GM19043 (cell line): ENCODE measurements at regions not wholly inside any gene's neighbourhood (a gene's known extent, or its start where the extent isn't known, plus 50 kb on each side); places are given as distances from the start of the nearest gene placed in this dataset.
"Not testable (repeated sequence)": the region's sequence is repeated elsewhere in the genome, so short reads cannot be mapped to it uniquely, and the experiment has no call there.

ENCODE experiments used
- ATAC-seq: cut with Tn5 transposase; IDR thresholded peaks from one replicate; pipeline ENCODE4 v1.9.1; 2021; ENCODE audit warnings: low read depth; ENCODE audit not compliant: unreplicated experiment

GRCh38 chr2:224156436-224156835, 117.3 kb upstream of the SERPINE2 start:
- no peak for ATAC-seq

GRCh38 chr2:224155896-224156295, 116.8 kb upstream of the SERPINE2 start:
- ATAC-seq = no peak

DNA sequence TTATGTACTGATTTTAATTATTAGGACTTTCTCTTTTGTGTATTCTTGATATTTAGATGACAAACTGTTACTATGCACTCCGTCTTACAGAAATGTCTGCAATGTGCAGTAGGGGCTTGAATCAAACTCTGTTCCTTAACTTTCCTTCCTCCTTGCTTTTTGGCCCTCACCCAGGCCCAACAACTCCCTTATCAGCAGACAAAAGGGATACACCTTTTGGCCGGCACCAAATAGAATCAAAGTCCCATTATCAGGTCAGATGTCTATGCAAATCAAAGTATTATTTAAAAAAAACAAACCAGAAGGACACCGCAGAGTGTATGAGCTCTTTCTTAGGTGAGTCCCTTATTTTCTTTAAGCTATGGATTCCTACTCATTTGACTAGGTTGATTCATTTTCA, 116.3 kb upstream of the SERPINE2 start:
- no peak for ATAC-seq

DNA sequence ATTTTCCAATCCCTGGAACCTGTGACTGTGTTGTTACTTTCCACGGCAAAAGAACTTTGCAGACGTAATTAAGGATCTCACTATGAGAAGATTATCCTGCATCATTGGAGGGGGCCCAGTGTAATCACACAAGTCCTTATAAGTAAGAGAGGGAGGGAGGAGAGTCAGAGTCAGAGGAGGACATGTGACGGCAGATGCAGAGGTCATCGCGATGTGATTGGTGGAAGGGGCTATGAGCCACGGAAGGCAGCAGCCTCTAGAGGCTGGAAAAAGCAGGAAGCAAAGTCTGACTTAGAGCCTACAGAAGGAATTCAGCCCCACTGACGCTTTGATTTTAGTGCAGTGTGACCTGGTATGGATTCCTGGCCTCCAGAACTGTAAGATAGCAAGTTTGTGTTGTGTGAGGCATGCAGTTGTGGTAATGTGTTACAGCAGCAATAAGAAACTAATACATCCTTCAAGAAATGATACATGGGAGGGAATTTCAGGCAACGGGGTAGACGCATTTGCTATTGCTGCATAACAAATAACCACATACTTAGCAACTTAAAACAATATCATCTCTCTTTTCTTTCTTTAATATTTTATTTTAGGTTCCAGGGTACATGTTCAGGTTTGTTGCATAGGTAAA, 112.7 kb upstream of the SERPINE2 start:
- no peak for ATAC-seq

GRCh38 chr2:224151161-224151560, 112.1 kb upstream of the SERPINE2 start:
- no peak for ATAC-seq

DNA sequence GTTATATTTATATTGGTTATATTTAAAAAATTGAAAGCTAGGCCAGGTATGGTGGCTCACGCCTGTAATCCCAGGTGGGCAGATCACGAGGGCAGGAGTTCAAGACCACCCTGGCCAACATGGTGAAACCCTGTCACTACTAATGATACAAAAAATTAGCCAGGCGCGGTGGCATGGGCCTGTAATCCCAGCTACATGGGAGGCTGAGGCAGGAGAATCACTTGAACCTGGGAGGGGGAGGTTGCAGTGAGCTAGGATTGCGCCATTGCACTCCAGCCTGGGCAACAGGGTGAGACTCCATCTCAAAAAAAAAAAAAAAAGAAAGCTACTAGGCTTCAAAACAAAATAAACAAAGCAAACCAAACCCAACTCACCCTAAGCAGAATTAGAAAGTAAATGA, 109.0 kb upstream of the SERPINE2 start:
- ATAC-seq = not testable (repeated sequence)

DNA sequence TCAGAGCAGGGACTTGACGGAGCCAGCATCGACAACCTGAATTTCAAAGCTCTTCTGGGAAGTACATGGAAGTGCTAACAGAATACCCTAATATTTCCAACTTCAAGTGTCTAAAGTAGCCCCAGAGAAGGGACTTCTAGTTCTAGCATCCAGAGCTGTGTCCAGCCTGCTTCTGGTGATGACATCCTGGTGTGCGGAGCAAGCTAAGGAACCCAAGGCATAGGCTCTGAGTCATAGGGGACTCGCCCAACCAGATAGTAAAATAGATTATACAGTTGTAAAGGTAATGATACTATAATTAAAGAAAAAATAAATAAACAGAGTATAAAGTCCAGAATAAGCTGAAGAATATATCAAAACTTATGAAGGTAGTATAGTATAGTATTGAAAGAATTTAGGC, 108.1 kb upstream of the SERPINE2 start:
- ATAC-seq = no peak

DNA sequence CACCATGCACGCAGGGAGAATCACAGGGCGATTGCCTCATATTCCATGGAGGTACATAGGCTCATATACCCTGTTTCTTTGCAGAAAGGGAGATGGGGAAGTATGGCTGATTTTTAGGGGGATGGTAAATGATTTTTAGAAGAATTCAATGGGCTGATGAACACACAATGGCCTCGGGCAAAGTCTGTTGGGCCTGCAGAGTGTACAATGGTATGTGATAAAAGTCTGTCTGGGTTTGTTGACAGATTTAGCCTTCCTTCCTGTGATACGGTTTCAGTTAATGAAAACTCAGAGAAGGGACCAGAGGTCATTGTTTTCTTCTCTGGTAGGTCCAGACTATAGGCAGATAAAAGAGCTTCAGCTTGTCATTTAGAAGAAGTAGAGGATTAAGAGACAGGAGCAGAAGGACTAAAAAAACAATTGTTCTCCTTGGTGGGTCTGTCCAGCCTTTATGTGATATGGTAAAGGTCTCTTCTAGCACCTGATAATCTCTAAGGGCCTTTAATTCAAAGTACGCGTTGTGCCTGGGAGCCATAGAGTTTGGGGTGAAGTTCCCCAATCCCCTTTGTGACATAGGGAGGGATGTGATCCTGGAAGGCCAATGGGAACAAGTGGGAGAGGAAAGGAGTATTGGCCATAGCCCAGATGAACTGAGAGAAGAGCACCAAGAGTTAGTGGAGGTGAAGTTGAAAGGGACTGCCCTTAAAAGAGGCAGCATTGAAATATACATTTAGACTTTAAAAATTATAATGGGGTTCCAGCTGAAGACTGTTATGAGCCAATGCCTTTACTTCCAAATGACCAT, 107.5 kb upstream of the SERPINE2 start:
- no peak for ATAC-seq

- no peak for ATAC-seq
These were observed 106.8 kb upstream of the SERPINE2 start for GRCh38 chr2:224145751-224146355.

DNA sequence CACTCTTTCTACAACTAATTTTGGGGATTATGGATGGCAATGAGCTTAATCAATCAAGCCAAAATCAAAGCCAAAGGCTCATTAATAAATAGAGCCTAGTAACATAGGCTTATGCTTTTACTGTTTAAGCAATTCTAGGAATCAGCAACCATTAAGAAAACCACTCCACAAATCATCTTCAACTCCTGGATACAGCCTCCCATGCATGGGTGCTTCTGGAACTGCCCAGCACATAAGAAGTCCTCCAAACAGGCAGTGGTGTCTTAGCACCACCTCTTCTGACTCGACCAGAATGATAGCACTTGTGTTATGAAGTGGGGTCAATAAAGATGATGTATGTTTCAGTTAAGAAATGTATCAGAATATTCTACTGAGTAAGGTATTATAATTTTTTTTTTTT, 104.4 kb upstream of the SERPINE2 start:
- no peak for ATAC-seq

DNA sequence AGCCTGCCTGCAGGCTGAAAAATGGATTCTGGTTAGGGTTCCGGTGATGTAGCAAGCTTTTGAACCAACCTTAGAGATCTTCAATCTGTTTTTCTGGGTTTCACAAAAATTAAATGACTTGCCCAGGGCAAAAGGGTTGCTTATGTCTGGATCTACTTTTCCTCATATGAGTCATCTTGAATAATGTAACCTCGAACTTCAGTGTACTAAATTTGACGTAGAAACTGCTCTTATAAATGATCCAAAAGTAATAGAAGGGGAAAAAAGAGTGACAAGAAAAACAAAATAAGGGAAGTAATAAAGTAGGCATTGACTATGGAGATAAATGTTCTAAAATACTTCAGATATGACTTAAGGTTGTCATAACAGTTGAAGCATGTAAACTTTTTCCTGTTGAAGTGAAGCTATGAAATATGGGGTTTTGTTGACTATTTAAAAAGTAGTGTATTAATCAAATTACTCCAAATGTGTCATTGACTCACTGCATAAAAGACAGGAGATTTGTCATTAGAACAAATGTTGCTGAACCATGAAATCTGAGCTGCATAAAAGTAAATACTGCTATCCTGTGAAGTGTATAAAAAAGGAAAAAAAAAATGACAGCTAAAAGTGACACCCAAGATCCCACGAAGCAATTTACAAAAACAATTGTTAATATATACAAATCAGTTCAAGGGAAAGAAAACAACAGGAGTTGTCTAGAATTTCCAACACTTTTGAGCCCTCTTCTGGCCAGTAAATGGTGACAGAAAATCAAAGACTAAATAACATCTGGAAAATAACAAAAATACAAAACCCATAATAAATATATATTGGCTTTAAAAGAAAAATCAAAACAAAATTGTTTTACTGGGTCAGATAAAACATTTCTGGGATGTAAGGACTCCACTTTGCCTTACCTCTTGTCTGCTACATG, 103.6 kb upstream of the SERPINE2 start:
- no peak for ATAC-seq

GRCh38 chr2:224141304-224141703, 102.2 kb upstream of the SERPINE2 start:
- no peak for ATAC-seq

DNA sequence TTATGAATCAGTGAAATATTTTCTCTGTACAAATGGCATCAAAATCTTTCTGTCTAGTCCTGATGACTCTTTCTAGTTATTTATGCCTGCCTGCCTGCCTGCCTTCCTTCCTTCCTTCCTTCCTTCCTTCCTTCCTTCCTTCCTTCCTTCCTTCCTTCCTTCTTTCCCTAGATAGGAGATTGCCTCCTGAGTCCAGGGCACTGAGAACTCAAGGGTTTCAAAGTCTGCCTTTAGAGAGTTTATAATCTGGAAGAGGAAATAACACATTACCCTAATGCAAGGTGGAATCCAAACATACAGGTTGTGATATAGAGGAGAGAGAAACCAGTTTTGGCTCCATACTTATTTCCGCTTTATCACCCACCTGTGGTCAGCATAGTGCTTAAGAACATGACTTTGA, 98.1 kb upstream of the SERPINE2 start:
- no peak for ATAC-seq

- no peak for ATAC-seq
These were observed 97.3 kb upstream of the SERPINE2 start for GRCh38 chr2:224136396-224136795.

DNA sequence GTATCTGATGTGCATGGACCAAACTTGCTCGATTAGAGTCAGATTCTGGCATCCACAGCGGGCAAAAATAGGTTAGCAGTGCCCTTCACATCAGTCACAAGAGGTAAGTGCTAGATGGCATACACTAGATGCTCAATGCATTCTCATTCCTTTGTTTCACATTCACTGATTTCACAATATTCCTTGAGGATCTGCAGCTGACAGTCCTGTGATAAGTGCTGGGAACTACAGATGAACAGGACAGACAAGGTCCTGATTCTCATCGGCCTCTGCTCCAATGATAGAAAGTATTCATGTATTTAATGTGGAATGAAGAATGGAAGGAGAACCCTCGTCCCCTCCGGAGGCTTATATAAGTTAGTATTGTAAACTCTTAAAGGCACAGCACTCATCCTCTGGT, 96.8 kb upstream of the SERPINE2 start:
- ATAC-seq = no peak

- no peak for ATAC-seq
These were observed 95.1 kb upstream of the SERPINE2 start for GRCh38 chr2:224134003-224134734.

DNA sequence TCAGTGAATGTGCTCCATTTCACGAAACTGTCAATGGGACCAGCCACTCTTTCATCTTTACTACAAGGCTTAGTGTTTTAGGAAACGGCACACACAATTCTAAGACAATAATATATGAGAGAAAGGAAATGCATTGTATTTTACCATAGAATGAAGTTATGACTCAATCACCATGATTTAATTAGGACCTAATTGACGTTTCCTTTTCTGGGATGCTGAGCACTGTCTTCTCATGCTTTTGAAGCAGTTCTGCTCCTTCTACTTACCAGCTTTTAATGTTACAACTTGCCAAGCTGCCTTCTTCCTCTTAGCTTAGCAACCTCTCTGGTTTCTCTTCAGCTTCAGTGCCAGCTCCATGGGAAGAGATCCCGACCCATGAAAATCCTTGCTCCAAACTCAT, 94.3 kb upstream of the SERPINE2 start:
- no peak for ATAC-seq

- ATAC-seq = no peak
These were observed 88.9 kb upstream of the SERPINE2 start for GRCh38 chr2:224127871-224128501.

GRCh38 chr2:224126440-224126839, 87.4 kb upstream of the SERPINE2 start:
- no peak for ATAC-seq

- no peak for ATAC-seq
These were observed 86.9 kb upstream of the SERPINE2 start for GRCh38 chr2:224126003-224126402.
